ENCODE measurements at regions not wholly inside any gene's neighbourhood (a gene's known extent, or its start where the extent isn't known, plus 50 kb on each side); places are given as distances from the start of the nearest gene placed in this dataset.

GRCh38 chr13:50709058-50709457 is 134.4 kb downstream of the DLEU7 start:
- DNase-seq (ENCODE audit: low read depth) = no peak

GRCh38 chr13:50711131-50711815 is 132.2 kb downstream of the DLEU7 start:
- no peak for DNase-seq (ENCODE audit: low read depth)

GRCh38 chr13:50711996-50712395 is 131.5 kb downstream of the DLEU7 start:
- no peak for DNase-seq (ENCODE audit: low read depth)

GRCh38 chr13:50712456-50712855 is 131.0 kb downstream of the DLEU7 start:
- no peak for DNase-seq (ENCODE audit: low read depth)

- no peak for DNase-seq (ENCODE audit: low read depth)
Observed at GRCh38 chr13:50712881-50713280, 130.6 kb downstream of the DLEU7 start.

GRCh38 chr13:50713523-50714248 is 129.8 kb downstream of the DLEU7 start:
- peak; percentile 90 for DNase-seq (ENCODE audit: low read depth)

GRCh38 chr13:50714891-50715290 is 128.6 kb downstream of the DLEU7 start:
- no peak for DNase-seq (ENCODE audit: low read depth)

- no peak for DNase-seq (ENCODE audit: low read depth)
Observed at GRCh38 chr13:50715402-50716146, 127.9 kb downstream of the DLEU7 start.

- no peak for DNase-seq (ENCODE audit: low read depth)
Observed at GRCh38 chr13:50720861-50721671, 122.4 kb downstream of the DLEU7 start.

- no peak for DNase-seq (ENCODE audit: low read depth)
Observed at GRCh38 chr13:50721672-50721992, 121.9 kb downstream of the DLEU7 start.

GRCh38 chr13:50722440-50723125 is 120.9 kb downstream of the DLEU7 start:
- no peak for DNase-seq (ENCODE audit: low read depth)

- no peak for DNase-seq (ENCODE audit: low read depth)
Observed at GRCh38 chr13:50724438-50724837, 119.1 kb downstream of the DLEU7 start.

GRCh38 chr13:50724913-50725312 is 118.6 kb downstream of the DLEU7 start:
- no peak for DNase-seq (ENCODE audit: low read depth)

GRCh38 chr13:50726164-50726563 is 117.3 kb downstream of the DLEU7 start:
- DNase-seq (ENCODE audit: low read depth) = no peak

GRCh38 chr13:50729177-50729576 is 114.3 kb downstream of the DLEU7 start:
- DNase-seq (ENCODE audit: low read depth) = no peak

GRCh38 chr13:50730496-50731351 is 112.8 kb downstream of the DLEU7 start:
- DNase-seq (ENCODE audit: low read depth) = no peak

- DNase-seq (ENCODE audit: low read depth) = peak; percentile 40
Observed at GRCh38 chr13:50731400-50731799, 112.1 kb downstream of the DLEU7 start.

GRCh38 chr13:50732712-50733111 is 110.8 kb downstream of the DLEU7 start:
- DNase-seq (ENCODE audit: low read depth) = peak; percentile 90

- no peak for DNase-seq (ENCODE audit: low read depth)
Observed at GRCh38 chr13:50733392-50733791, 110.1 kb downstream of the DLEU7 start.

GRCh38 chr13:50735071-50735470 is 108.4 kb downstream of the DLEU7 start:
- DNase-seq (ENCODE audit: low read depth) = no peak

Data from RPMI7951 (cell line).